Lung (tissue), 11 donors: ENCODE measurements at regions not wholly inside any gene's neighbourhood (a gene's known extent, or its start where the extent isn't known, plus 50 kb on each side); places are given as distances from the start of the nearest gene placed in this dataset.

Experiments
- ATAC-seq: fragments of 200-7000 bp; cut with Tn5 transposase; one replicate; pipeline ENCODE4 v1.9.1; 2020; ENCODE audit warnings: moderate number of reproducible peaks; ENCODE audit not compliant: insufficient read depth, low FRiP score
- DNase-seq, 3 donors: peaks; one replicate each; pipeline ENCODE4 v3.0.0-alpha.2; 2013 to 2017
- H3K27ac ChIP-seq, 2 donors: one replicate each; pipeline ENCODE4 v1.5.1; 2013; ENCODE audit warnings: mild to moderate bottlenecking in 2 of 2, moderate library complexity in 2 of 2, control low read depth in 1 of 2, inconsistent platforms in 1 of 2, low read depth in 1 of 2, low read length in 1 of 2
- H3K27me3 ChIP-seq, 3 donors: one replicate each; pipeline ENCODE4 v1.5.1; 2013; ENCODE audit warnings: low read length in 2 of 3; ENCODE audit not compliant: control insufficient read depth in 3 of 3, insufficient read depth in 3 of 3
- H3K36me3 ChIP-seq, 4 donors: one replicate each; pipeline ENCODE4 v1.5.1; 2013; ENCODE audit warnings: low read length in 4 of 4, mild to moderate bottlenecking in 1 of 4, moderate library complexity in 1 of 4; ENCODE audit not compliant: control insufficient read depth in 4 of 4, insufficient read depth in 4 of 4
- H3K4me1 ChIP-seq, 5 donors: one replicate each; pipeline ENCODE4 v1.5.1; 2013; ENCODE audit warnings: low read length in 5 of 5, mild to moderate bottlenecking in 2 of 5, moderate library complexity in 1 of 5; ENCODE audit not compliant: control insufficient read depth in 5 of 5, insufficient read depth in 5 of 5
- H3K4me3 ChIP-seq: one replicate; pipeline ENCODE4 v1.5.1; 2013; ENCODE audit warnings: mild to moderate bottlenecking, control low read depth, moderate library complexity
- H3K9ac ChIP-seq, 2 donors: one replicate each; pipeline ENCODE4 v1.5.1; 2013; ENCODE audit warnings: low read length in 2 of 2, control low read depth in 1 of 2; ENCODE audit not compliant: insufficient read depth in 1 of 2
- H3K9me3 ChIP-seq, 4 donors: one replicate each; pipeline ENCODE4 v1.5.1; 2013; ENCODE audit warnings: low read length in 3 of 4, mild to moderate bottlenecking in 1 of 4, moderate library complexity in 1 of 4; ENCODE audit not compliant: control insufficient read depth in 4 of 4, insufficient read depth in 3 of 4
- WGBS, 2 donors: extraction: QIAGEN DNeasy Blood & Tissue Kit; methylation state at CpG; one replicate each; pipeline ENCODE4 v1.1.7; 2013; 5-methylcytosine and 5-hydroxymethylcytosine counted together
- TF ChIP-seq, protein P1 (sequence below): IDR thresholded peaks from 2 replicates; pipeline ENCODE4 v1.5.1; 2012; ENCODE audit warnings: mild to moderate bottlenecking; ENCODE audit errors: control extremely low read depth, extremely low read depth
- donor health status: control.
- donor health status: control.
- donor health status: Bipolar disorder and iron deficiency.
- donor health status: healthy.
- donor health status: DM: yes; HTN: yes; CAD: no.

- H3K27me3 ChIP-seq = peaks cover 0 to 3% (median 0%) of the 10 kb centered on the region in 3 donors
- no peak overlapping the region for H3K4me3 ChIP-seq
- H3K36me3 ChIP-seq = no peaks in the 10 kb centered on the region
- H3K9me3 ChIP-seq = no peaks in the 10 kb centered on the region
- no peak overlapping the region for H3K9ac ChIP-seq
- TF ChIP-seq, protein P1, sequence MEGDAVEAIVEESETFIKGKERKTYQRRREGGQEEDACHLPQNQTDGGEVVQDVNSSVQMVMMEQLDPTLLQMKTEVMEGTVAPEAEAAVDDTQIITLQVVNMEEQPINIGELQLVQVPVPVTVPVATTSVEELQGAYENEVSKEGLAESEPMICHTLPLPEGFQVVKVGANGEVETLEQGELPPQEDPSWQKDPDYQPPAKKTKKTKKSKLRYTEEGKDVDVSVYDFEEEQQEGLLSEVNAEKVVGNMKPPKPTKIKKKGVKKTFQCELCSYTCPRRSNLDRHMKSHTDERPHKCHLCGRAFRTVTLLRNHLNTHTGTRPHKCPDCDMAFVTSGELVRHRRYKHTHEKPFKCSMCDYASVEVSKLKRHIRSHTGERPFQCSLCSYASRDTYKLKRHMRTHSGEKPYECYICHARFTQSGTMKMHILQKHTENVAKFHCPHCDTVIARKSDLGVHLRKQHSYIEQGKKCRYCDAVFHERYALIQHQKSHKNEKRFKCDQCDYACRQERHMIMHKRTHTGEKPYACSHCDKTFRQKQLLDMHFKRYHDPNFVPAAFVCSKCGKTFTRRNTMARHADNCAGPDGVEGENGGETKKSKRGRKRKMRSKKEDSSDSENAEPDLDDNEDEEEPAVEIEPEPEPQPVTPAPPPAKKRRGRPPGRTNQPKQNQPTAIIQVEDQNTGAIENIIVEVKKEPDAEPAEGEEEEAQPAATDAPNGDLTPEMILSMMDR = no peak
- ATAC-seq = no peak
- no peak for DNase-seq
- no peak overlapping the region for H3K27ac ChIP-seq
- H3K4me1 ChIP-seq = no peaks in the 10 kb centered on the region
- WGBS, 2 donors = 72 to 86% methylated on average over 3 of the region's 3 CpGs
Measured at GRCh38 chr21:29441651-29442050, 142.9 kb downstream of the BACH1 start.

DNA sequence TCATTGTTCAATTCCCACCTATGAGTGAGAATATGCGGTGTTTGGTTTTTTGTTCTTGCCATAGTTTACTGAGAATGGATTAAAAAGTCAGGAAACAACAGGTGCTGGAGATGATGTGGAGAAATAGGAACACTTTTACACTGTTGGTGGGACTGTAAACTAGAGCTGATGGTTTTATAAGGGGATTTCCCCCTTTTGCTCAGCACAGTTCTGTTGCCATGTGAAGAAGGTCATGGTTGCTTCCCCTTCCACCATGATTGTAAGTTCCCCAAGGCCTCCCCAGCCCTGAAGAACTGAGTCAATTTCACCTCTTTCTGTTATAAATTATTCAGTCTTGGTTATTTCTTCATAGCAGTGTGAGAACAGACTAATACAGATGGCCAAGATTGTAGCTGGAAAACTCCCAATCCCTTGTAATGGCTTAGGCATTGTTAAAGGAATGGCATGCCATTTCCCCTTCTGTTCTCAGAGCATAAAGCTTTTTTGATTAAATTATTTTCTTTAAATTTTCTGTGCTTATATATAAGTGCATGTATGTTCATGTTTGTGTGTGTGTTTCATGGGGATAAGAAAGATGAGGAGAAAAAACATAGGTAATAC is 144.8 kb downstream of the BACH1 start:
- ATAC-seq = no peak
- no peaks in the 10 kb centered on the region for H3K4me1 ChIP-seq
- peaks cover 0 to 3% (median 0%) of the 10 kb centered on the region in 3 donors for H3K27me3 ChIP-seq
- no peak overlapping the region for H3K4me3 ChIP-seq
- no peak for DNase-seq
- H3K9ac ChIP-seq = no peak overlapping the region
- TF ChIP-seq, protein P1 = no peak
- 91 to 97% methylated on average over 1 of the region's 1 CpG for WGBS, 2 donors
- peaks cover 0 to 2% (median under 1%) of the 10 kb centered on the region in 4 donors for H3K9me3 ChIP-seq
- no peak overlapping the region for H3K27ac ChIP-seq
- no peaks in the 10 kb centered on the region for H3K36me3 ChIP-seq

- no peak for ATAC-seq
- H3K36me3 ChIP-seq = no peaks in the 10 kb centered on the region
- TF ChIP-seq, protein P1 = no peak
- no peak overlapping the region for H3K9ac ChIP-seq
- peaks cover 0 to 3% (median 1%) of the 10 kb centered on the region in 4 donors for H3K9me3 ChIP-seq
- H3K27ac ChIP-seq = no peak overlapping the region
- H3K27me3 ChIP-seq = peaks cover 0 to 3% (median 0%) of the 10 kb centered on the region in 3 donors
- H3K4me1 ChIP-seq = no peaks in the 10 kb centered on the region
- no peak for DNase-seq
- 75 to 93% methylated on average over 4 of the region's 4 CpGs for WGBS, 2 donors
- H3K4me3 ChIP-seq = no peak overlapping the region
Measured at GRCh38 chr21:29448766-29449165, 150.0 kb downstream of the BACH1 start.
